ENCODE measurements at regions not wholly inside any gene's neighbourhood (a gene's known extent, or its start where the extent isn't known, plus 50 kb on each side); places are given as distances from the start of the nearest gene placed in this dataset.

GRCh38 chr10:31112961-31113360, 81.3 kb upstream of the ZNF438 start:
- no peak overlapping the region for H3K27ac ChIP-seq
- TF ChIP-seq CTCF (conservative IDR thresholded peaks at IDR 0.05) (no peak), ZFX (IDR thresholded peaks at IDR 0.05) (no peak)

- TF ChIP-seq CTCF (conservative IDR thresholded peaks at IDR 0.05), result no peak
- no peak for TF ChIP-seq ZFX (IDR thresholded peaks at IDR 0.05)
- no peak overlapping the region for H3K27ac ChIP-seq
Observed at GRCh38 chr10:31116226-31116625, 84.6 kb upstream of the ZNF438 start.

GRCh38 chr10:31118556-31118955, 86.9 kb upstream of the ZNF438 start:
- no peak for TF ChIP-seq ZFX (IDR thresholded peaks at IDR 0.05)
- no peak for TF ChIP-seq CTCF (conservative IDR thresholded peaks at IDR 0.05)
- no peak overlapping the region for H3K27ac ChIP-seq

- TF ChIP-seq CTCF (conservative IDR thresholded peaks at IDR 0.05), result no peak
- H3K27ac ChIP-seq, result no peak overlapping the region
Observed at GRCh38 chr10:31120392-31120791, 88.7 kb upstream of the ZNF438 start.

- no peak for TF ChIP-seq CTCF (conservative IDR thresholded peaks at IDR 0.05)
- no peak for TF ChIP-seq ZFX (IDR thresholded peaks at IDR 0.05)
- no peak overlapping the region for H3K27ac ChIP-seq
Observed at GRCh38 chr10:31120961-31121685, 89.5 kb upstream of the ZNF438 start.

GRCh38 chr10:31121757-31122577, 90.3 kb upstream of the ZNF438 start:
- H3K27ac ChIP-seq, result no peak overlapping the region

More at GRCh38 chr10:31121757-31122577, 90.3 kb upstream of the ZNF438 start:
- TF ChIP-seq ZFX (IDR thresholded peaks at IDR 0.05) (no peak), CTCF (conservative IDR thresholded peaks at IDR 0.05) (no peak)
